ENCODE measurements at regions not wholly inside any gene's neighbourhood (a gene's known extent, or its start where the extent isn't known, plus 50 kb on each side); places are given as distances from the start of the nearest gene placed in this dataset.

- TF ChIP-seq, protein P1, sequence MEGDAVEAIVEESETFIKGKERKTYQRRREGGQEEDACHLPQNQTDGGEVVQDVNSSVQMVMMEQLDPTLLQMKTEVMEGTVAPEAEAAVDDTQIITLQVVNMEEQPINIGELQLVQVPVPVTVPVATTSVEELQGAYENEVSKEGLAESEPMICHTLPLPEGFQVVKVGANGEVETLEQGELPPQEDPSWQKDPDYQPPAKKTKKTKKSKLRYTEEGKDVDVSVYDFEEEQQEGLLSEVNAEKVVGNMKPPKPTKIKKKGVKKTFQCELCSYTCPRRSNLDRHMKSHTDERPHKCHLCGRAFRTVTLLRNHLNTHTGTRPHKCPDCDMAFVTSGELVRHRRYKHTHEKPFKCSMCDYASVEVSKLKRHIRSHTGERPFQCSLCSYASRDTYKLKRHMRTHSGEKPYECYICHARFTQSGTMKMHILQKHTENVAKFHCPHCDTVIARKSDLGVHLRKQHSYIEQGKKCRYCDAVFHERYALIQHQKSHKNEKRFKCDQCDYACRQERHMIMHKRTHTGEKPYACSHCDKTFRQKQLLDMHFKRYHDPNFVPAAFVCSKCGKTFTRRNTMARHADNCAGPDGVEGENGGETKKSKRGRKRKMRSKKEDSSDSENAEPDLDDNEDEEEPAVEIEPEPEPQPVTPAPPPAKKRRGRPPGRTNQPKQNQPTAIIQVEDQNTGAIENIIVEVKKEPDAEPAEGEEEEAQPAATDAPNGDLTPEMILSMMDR (IDR thresholded peaks at IDR 0.05; ENCODE audit: insufficient read depth, low read depth, low read length): no peak
- TF ChIP-seq EZH2 (IDR thresholded peaks at IDR 0.05; ENCODE audit: insufficient read depth, low read length): no peak
Observed at GRCh38 chr5:38110130-38110529, 148.2 kb upstream of the EGFLAM start.
